ENCODE measurements at regions not wholly inside any gene's neighbourhood (a gene's known extent, or its start where the extent isn't known, plus 50 kb on each side); places are given as distances from the start of the nearest gene placed in this dataset.

GRCh38 chr11:97019305-97019704, 629.5 kb downstream of the JRKL start:
- no peak overlapping the region for H3K27ac ChIP-seq
- no peak overlapping the region for H3K4me3 ChIP-seq (replicated peaks in 1 of 3)
- WGBS, 2 donors, result 85 to 100% methylated on average over 3 of the region's 3 CpGs
- TF ChIP-seq, protein P1, sequence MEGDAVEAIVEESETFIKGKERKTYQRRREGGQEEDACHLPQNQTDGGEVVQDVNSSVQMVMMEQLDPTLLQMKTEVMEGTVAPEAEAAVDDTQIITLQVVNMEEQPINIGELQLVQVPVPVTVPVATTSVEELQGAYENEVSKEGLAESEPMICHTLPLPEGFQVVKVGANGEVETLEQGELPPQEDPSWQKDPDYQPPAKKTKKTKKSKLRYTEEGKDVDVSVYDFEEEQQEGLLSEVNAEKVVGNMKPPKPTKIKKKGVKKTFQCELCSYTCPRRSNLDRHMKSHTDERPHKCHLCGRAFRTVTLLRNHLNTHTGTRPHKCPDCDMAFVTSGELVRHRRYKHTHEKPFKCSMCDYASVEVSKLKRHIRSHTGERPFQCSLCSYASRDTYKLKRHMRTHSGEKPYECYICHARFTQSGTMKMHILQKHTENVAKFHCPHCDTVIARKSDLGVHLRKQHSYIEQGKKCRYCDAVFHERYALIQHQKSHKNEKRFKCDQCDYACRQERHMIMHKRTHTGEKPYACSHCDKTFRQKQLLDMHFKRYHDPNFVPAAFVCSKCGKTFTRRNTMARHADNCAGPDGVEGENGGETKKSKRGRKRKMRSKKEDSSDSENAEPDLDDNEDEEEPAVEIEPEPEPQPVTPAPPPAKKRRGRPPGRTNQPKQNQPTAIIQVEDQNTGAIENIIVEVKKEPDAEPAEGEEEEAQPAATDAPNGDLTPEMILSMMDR (IDR thresholded peaks at IDR 0.05), result no peak
- no peak for TF ChIP-seq POLR2A (IDR thresholded peaks at IDR 0.05)
- H3K36me3 ChIP-seq, result no peaks in the 10 kb centered on the region
- H3K4me1 ChIP-seq, result no peaks in the 10 kb centered on the region
- intact Hi-C loops (cut with DNase I), result no loop called here
- H3K9me3 ChIP-seq, result no peaks in the 10 kb centered on the region
- no peak for DNase-seq
- no peaks in the 10 kb centered on the region for H3K27me3 ChIP-seq

DNA sequence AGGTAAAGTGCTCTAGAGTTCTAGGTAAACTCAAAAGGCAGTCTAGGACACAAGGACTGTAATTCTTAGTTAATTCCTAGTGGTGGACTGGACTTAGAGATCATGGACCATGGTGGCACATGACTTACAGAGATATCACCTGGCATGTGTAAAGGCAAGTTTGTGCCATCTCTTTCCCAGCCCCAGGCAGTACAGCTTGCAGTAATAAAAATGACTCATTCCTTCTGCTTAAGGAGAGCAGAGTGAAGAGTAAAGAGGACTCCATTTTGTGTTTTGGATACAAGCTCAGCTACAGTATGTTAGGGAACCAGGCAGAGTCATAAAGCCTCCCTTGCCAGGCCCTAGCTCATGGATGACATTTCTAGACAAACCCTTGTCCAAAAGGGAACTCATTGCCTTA, 629.9 kb downstream of the JRKL start:
- TF ChIP-seq, protein P1 (IDR thresholded peaks at IDR 0.05), result no peak
- TF ChIP-seq POLR2A (IDR thresholded peaks at IDR 0.05), result no peak
- Histone ChIP-seq H3K4me1 (no peaks in the 10 kb centered on the region), H3K27ac (no peak overlapping the region), H3K9me3 (no peaks in the 10 kb centered on the region), H3K27me3 (no peaks in the 10 kb centered on the region), H3K4me3 (replicated peaks in 1 of 3) (no peak overlapping the region), H3K36me3 (no peaks in the 10 kb centered on the region)
- no peak for DNase-seq
- intact Hi-C loops (cut with DNase I), result no loop called here

DNA sequence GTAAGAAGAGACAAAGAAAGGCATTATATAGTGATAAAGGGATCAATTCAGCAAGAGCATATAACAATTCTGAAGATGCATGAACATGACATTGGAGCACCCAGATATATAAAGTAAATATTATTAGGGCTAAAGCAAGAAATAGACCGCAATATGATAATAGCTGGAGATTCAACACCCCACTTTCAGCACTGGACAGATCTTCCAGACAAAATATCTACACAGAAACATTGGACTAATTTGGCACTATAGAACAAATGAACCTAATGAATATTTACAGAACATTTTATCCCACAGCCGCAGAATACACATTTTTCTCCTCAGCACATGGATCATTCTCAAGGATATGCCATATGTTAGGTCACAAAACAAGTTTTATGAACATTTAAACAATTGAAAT, 633.1 kb downstream of the JRKL start:
- no peaks in the 10 kb centered on the region for H3K9me3 ChIP-seq
- 84 to 89% methylated on average over 2 of the region's 2 CpGs for WGBS, 2 donors

GRCh38 chr11:97028836-97029406, 639.1 kb downstream of the JRKL start:
- H3K9me3 ChIP-seq, result no peaks in the 10 kb centered on the region
- H3K36me3 ChIP-seq, result no peaks in the 10 kb centered on the region
- no peak for TF ChIP-seq POLR2A (IDR thresholded peaks at IDR 0.05)
- TF ChIP-seq, protein P1 (IDR thresholded peaks at IDR 0.05), result no peak
- no peaks in the 10 kb centered on the region for H3K4me1 ChIP-seq
- intact Hi-C loops (cut with DNase I), result no loop called here
- H3K27me3 ChIP-seq, result no peaks in the 10 kb centered on the region
- H3K27ac ChIP-seq, result no peak overlapping the region
- no peak for DNase-seq
- WGBS, 2 donors, result 100% methylated on average over 1 of the region's 1 CpG
- no peak overlapping the region for H3K4me3 ChIP-seq (replicated peaks in 1 of 3)

More for the DNA sequence above, 633.1 kb downstream of the JRKL start:
- H3K27me3 ChIP-seq, result no peaks in the 10 kb centered on the region
- H3K27ac ChIP-seq, result no peak overlapping the region
- no peaks in the 10 kb centered on the region for H3K4me1 ChIP-seq
- H3K36me3 ChIP-seq, result no peaks in the 10 kb centered on the region
- DNase-seq, result no peak
- TF ChIP-seq, protein P1 (IDR thresholded peaks at IDR 0.05), result no peak
- no peak overlapping the region for H3K4me3 ChIP-seq (replicated peaks in 1 of 3)
- intact Hi-C loops (cut with DNase I), result no loop called here

- 62 to 81% methylated on average over 5 of the region's 5 CpGs for whole genome bisulfite sequencing, 2 donors
- intact Hi-C loops (cut with DNase I), result no loop called here
- no peak overlapping the region for H3K4me3 ChIP-seq (replicated peaks in 1 of 3)
- no peaks in the 10 kb centered on the region for H3K4me1 ChIP-seq
- TF ChIP-seq, protein P1 (IDR thresholded peaks at IDR 0.05), result no peak
- TF ChIP-seq POLR2A (IDR thresholded peaks at IDR 0.05), result no peak
- no peak overlapping the region for H3K27ac ChIP-seq
- DNase-seq, result no peak
- H3K9me3 ChIP-seq, result no peaks in the 10 kb centered on the region
- no peaks in the 10 kb centered on the region for H3K36me3 ChIP-seq
- no peaks in the 10 kb centered on the region for H3K27me3 ChIP-seq
These were observed 643.4 kb downstream of the JRKL start for GRCh38 chr11:97033178-97033577.
